GM19193 (cell line): ENCODE measurements at regions not wholly inside any gene's neighbourhood (a gene's known extent, or its start where the extent isn't known, plus 50 kb on each side); places are given as distances from the start of the nearest gene placed in this dataset.

Experiments used
- POLR2A ChIP-seq: IDR thresholded peaks from 4 replicates; pipeline ENCODE4 v1.6.1; 2011; ENCODE audit not compliant: insufficient read depth, insufficient read length; ENCODE audit errors: extremely low read depth

DNA sequence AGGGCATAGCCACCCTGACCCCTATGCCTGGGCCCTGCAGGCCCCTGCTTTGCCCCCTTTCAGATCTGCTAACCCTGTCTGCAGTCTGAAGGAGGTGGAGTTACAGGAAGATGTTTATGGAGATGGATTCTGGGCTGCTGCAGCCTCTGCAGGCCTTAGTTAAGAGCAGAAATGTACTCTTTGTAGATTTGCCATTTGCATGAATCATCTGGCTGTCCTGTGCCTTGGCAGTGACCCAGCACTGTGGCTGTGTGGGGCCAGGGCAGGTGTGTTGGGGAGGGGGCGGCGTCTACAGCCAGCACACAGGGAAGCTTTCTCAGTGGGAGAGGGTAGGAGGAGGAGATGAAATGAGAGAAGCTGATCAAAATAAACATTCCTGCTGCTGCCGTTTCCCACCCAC lies 867.3 kb downstream of the PLA2G4A start:
- TF ChIP-seq POLR2A: no peak

DNA sequence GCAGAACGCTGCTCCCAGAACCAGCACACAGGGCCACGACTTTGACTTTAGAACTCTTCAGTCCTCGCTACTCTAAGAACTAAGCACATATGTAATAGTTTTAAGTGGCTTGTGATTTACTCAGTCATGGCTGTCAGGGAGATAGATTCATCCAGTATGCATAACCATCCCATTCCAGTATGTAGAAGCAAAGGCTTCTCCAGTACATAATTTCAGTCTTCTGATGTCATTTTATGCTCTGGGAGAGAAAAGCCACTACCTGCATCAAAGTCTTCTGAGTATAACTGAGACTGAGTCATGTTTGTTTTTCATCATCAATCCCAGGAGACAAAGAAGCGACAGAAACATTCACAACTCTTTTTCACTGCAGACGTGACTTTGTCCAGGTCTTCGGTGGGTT lies 885.7 kb downstream of the PLA2G4A start:
- TF ChIP-seq POLR2A: no peak

DNA sequence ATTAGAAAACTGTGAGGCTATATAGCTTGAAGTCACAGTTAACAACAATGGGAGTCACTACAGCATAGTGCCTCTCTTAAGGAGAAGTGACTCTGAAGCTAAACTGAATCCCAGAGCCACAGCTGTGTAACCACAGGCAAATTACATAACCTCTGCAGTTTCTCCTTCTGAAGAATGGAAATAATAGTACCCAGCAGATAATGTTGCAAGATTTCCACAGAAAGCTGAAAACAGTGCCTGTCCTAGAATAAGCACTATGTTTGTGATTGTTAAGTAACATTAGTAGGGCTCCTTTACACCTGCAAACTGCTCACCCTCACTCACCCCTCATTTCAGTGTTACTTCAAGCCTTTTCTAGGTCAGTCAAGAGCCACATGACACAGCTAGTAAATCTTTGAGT lies 886.7 kb downstream of the PLA2G4A start:
- no peak for TF ChIP-seq POLR2A

DNA sequence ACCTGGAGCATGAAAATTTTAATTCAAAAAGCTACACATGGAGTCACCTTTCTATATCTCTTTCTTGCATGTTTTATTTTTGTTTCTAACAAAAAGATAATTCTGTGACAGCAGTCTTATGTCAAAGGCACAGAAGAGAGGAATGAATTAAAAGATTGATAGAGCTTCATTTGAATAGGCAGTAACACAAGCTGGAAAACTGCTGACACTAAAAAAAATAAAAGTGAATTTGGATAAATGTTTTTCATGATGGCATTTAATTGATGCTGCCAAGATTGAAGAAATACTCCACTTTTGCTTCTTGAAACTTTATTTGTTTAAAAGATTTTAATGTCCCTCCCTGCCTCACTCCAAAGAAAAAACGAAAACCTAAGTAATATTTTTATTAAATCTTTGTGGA lies 887.4 kb downstream of the PLA2G4A start:
- no peak for TF ChIP-seq POLR2A

DNA sequence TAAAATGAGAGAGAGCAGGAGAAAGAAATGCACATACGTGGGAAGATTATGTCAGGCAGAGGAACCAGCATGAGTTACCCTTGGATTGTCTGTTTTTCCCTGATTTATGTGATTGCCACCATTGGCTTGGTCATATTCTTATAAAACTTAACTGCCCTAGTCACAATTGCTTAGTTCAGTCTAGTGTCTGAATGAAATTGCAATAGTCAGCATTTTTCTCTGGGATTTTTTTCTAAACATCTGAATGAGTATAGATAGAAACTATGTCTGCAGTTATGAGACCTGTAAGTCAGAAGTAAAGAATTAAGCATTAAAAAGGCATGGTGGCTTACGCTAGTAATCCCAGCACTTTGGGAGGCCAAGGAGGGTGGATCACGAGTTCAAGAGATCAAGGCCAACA lies 889.8 kb downstream of the PLA2G4A start:
- TF ChIP-seq POLR2A: no peak

DNA sequence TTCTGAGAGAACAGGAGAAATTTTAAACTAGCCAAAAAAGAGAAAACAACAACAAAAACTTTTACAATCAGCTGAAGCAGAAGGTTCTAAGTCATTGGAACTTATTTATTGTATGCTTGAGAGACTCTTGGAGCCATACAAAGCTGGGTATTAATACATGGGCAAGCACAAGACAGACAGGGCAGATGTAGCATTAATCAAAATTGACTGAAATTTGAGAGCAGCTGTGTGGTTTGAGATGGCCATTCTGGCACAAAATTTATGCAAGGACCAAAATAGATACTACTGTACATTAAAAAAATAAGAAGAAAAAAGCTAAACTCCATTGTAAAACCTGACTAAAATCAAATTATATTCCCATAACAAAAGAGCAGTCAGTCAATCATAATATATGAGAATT lies 892.5 kb downstream of the PLA2G4A start:
- no peak for TF ChIP-seq POLR2A

DNA sequence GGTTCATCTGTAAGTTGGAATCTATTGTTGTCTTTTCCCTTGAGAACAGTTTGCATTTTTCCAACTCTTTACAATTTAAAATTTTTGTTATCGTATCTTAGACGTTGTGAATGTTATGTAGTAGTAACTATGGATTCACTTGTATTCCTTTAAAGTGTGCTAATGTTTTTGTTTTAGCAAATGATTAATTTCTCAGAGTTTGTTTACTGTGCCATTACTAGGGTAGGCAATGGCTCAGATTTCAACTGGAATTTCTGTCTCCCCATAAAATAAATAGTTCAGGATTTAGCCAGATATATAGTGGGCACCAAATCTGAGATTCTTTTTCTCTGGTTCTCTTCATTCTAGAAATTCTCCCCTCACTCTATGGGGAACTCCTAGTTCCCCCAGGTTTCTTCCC lies 896.5 kb downstream of the PLA2G4A start:
- no peak for TF ChIP-seq POLR2A

DNA sequence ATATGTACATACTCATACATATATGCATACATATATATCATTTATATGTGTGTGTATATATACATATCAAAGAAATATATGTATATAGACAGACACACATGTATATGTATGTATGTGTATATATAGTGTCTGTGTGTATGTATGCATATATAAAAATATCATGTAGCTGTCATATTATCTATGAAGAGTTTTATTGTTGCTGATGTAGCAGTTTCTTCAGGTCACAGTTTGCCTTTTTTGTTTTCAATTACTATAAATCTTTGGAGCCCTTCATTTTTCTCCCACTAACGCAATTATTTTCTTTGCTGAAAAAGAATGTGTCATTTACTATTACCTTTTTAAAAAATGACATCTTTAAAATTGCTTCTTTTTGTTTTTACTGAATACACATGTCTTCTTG lies 904.5 kb downstream of the PLA2G4A start:
- TF ChIP-seq POLR2A: no peak

DNA sequence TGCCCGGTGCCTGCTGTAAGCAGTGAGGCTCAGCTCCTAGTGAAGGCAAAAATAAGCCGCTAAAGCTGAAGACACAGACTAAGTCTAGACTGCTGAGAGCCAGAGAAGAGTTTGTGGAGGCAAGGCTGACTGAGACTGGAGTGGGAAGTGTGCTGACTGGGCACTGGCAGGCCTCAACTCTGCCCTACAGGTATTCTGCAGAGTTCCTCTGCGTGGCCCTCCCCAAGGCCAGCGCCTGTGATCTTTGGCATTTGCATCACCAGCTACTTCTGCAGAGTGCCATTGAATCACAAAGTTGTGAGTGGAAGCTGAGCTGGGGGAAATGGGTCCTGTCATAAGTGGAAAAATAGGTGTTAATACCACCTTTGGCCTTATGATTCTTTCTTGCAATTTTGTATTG lies 905.7 kb downstream of the PLA2G4A start:
- TF ChIP-seq POLR2A: no peak

DNA sequence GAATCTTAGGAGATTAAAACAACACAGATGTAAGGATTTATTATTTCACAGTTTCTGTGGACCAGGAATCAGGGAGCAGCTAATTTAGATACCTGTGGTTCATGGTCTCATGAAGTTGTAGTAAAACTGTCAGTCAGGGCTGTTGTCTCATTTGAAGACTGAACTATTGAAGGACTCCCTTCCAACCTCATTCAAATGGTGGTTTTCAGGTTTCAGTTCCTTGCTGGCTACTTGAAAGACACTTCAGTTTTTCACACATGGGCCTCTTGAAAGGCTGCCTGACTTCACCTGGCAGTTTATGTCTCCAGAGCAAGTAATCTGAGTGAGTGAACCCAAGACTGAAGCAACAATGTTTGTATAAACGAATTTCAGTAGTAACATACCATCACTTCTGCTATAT lies 915.9 kb downstream of the PLA2G4A start:
- TF ChIP-seq POLR2A: no peak

DNA sequence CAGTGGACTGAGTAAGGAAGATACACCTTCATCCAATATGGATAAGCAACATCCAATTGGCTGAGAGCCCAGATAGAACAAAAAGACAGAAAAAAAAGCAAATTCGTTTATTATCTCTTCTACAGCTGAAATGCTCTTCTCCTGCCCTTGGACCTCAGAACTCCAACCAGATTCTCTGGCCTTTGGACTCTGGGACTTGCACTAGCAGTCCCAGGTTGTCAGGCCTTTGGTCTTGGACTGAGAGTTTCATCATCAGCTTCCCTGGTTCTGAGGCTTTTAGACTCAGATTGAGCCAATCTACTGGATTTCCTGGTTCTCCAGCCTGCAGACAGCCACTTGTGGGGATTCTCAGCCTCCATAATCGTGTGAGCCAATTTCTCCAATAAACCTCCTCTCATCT lies 926.8 kb downstream of the PLA2G4A start:
- no peak for TF ChIP-seq POLR2A

DNA sequence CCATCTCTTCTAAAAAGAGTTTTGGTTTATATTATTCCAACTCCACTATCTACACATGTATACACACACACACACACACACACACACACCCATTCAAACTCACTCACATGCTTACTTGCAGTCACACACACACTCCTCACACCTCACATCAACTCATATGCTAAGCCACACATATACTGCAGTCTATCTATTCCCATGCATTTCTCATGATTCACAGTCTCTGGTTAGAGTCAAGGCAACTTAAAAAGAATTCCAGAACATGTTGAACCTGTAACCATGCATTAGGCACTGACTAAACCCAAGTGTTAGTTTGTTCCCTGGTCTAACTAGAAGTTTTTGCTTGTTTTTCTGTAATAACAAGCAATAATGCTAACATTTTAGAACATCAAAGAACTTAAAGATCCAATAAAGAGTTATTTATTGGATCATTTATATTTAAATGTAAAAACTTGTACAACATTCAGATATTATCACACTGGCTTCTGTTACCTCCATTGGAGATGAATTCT lies 931.1 kb downstream of the PLA2G4A start:
- no peak for TF ChIP-seq POLR2A

DNA sequence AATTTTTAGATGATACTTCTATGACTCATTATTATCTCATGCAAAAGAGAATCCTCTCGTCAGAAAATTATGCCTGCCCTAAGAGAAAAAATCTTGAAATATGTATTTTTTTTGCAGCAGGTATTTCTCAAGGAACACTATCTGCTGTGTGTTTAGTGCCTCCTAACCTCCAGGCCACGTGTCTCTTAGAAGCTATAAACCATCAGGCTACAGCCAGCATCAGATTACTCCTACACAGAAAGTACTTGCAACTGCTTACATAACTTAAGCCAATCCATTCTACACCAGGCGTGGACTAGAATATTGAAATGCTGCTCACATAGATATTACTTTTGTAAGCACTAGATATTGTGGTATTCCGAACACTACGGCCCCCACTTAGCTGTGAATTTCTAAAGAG lies 933.4 kb downstream of the PLA2G4A start:
- no peak for TF ChIP-seq POLR2A

DNA sequence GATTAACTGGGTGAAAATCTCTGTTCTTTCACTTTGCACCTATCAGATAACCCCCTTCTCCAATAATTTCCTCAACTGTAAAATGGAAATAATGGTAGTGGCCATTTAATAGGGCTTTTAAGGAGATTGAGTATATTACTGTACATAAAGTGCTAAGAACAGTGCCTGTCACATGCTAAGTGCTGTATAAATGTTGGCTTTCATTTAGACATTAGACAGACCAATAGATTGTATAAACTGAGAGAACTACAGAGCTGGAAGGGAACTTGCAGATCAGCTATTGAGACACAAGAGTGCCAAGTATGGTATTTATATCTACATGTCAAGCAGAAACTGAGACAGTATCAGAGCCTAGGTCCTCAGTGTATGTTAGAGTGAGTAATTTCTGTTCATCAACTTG lies 934.7 kb downstream of the PLA2G4A start:
- TF ChIP-seq POLR2A: no peak

DNA sequence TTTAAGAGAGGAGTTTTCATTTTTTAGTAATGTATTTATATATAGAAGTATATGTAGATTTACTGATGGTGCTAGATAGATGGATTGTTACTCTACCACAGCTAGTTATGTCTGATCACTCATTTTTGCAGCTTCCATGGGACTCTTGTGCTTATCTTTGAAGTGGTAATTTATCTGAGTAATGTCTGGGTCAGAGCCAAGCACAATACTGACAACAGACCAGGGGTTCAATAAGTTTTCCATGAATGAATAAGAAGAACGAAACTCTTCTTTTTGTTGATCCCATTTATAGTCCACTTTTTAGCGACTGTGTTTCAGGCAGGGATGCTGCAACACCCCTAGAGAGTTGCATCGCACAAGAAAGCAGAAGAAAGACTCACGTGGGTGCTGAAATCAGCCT lies 935.2 kb downstream of the PLA2G4A start:
- no peak for TF ChIP-seq POLR2A

DNA sequence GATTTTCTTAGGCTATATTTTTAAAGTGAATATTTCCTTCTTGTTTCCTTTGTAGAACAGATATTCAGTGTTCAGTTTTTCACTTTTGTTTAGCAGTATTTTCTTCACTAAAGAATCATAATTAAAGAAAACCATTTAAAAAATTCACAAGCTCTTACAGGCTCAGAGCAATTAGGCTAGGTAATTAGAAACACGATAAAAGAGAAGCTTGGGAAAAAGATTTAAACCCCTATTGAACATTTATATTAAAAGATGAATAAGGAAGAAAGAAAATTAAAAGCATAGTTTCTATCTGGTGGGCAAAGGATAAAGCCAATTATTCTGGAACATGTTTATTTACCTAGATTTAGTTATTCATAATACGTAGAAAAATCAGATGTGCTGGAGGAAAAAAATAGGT lies 942.6 kb downstream of the PLA2G4A start:
- TF ChIP-seq POLR2A: no peak

DNA sequence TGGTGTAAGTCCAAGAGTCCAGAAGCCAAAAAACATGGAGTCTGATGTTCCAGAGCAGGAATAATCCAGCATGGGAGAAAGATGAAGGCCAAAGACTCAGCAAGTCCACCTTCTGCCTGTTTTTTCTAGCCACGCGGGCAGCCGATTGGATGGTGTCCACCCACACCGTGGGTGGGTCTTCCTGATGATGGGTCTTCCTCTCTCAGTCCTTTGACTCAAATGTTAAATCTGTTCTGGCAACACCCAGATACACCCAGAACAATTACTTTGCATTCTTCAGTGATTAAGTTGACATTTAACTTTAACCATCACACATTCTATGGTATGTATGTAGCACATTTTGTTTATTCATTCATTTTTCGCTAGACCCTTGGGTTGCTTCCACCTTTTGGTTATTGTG lies 944.4 kb downstream of the PLA2G4A start:
- no peak for TF ChIP-seq POLR2A
